KMS-11 (cell line): ENCODE measurements at regions not wholly inside any gene's neighbourhood (a gene's known extent, or its start where the extent isn't known, plus 50 kb on each side); places are given as distances from the start of the nearest gene placed in this dataset.

Source experiments
- H2AFZ ChIP-seq: fragments of 200-600 bp; sonication (generic); 2 replicates; pipeline ENCODE4 v1.6.1; 2016; ENCODE audit warnings: antibody characterized with exemption, mixed run types, low read depth
- H3K27ac ChIP-seq: fragments of 200-600 bp; sonication (generic); 2 replicates; pipeline ENCODE4 v1.6.1; 2016; ENCODE audit warnings: mild to moderate bottlenecking, mixed run types
- H3K27me3 ChIP-seq: fragments of 200-600 bp; sonication (generic); 2 replicates; pipeline ENCODE4 v1.6.1; 2017; ENCODE audit warnings: mild to moderate bottlenecking, low read depth, mixed run types, moderate library complexity; ENCODE audit not compliant: insufficient read depth
- H3K36me3 ChIP-seq: fragments of 200-600 bp; sonication (generic); 2 replicates; pipeline ENCODE4 v1.6.1; 2017; ENCODE audit warnings: mild to moderate bottlenecking, mixed run types; ENCODE audit not compliant: insufficient read depth
- H3K4me1 ChIP-seq: fragments of 200-600 bp; sonication (generic); 2 replicates; pipeline ENCODE4 v1.6.1; 2016; ENCODE audit warnings: mild to moderate bottlenecking, low read depth, mixed run types; ENCODE audit not compliant: poor library complexity, severe bottlenecking
- H3K4me2 ChIP-seq: fragments of 200-600 bp; sonication (generic); 2 replicates; pipeline ENCODE4 v1.7.0; 2016; ENCODE audit warnings: mild to moderate bottlenecking, mixed run types
- H3K4me3 ChIP-seq: fragments of 200-600 bp; sonication (generic); IDR thresholded peaks from 2 replicates; pipeline ENCODE4 v1.6.1; 2017; ENCODE audit warnings: low read depth, low read length, mixed read lengths; ENCODE audit not compliant: insufficient read depth
- H3K79me2 ChIP-seq: fragments of 200-600 bp; sonication (generic); 2 replicates; pipeline ENCODE4 v1.6.1; 2016; ENCODE audit warnings: low read depth, mixed run types; ENCODE audit not compliant: insufficient read depth
- H3K9ac ChIP-seq: fragments of 200-600 bp; sonication (generic); 2 replicates; pipeline ENCODE4 v1.6.1; 2016; ENCODE audit warnings: mild to moderate bottlenecking, mixed run types
- H4K20me1 ChIP-seq: fragments of 200-600 bp; sonication (generic); 2 replicates; pipeline ENCODE4 v1.6.1; 2016; ENCODE audit warnings: mild to moderate bottlenecking, mixed run types; ENCODE audit not compliant: insufficient read depth
- CTCF ChIP-seq: fragments of 200-600 bp; sonication (generic); conservative IDR thresholded peaks from 2 replicates; pipeline ENCODE4 v1.6.1; 2017; ENCODE audit warnings: low read depth, mild to moderate bottlenecking, antibody characterized with exemption, low read length, moderate library complexity, mixed read lengths

- TF ChIP-seq CTCF: no peak
- no peaks in the 10 kb centered on the region for H4K20me1 ChIP-seq
- no peak overlapping the region for H3K4me3 ChIP-seq
- no peak overlapping the region for H3K4me2 ChIP-seq
- no peaks in the 10 kb centered on the region for H3K27me3 ChIP-seq
- H3K27ac ChIP-seq: no peak overlapping the region
- H3K79me2 ChIP-seq: no peaks in the 10 kb centered on the region
- H3K36me3 ChIP-seq: no peaks in the 10 kb centered on the region
- H3K4me1 ChIP-seq: no peaks in the 10 kb centered on the region
- no peak overlapping the region for H3K9ac ChIP-seq
- H2AFZ ChIP-seq: no peak overlapping the region
These were observed 50.6 kb upstream of the DOK6 start for GRCh38 chr18:69349912-69350597.
